Endothelial cell of umbilical vein (primary cell): ENCODE measurements at regions not wholly inside any gene's neighbourhood (a gene's known extent, or its start where the extent isn't known, plus 50 kb on each side); places are given as distances from the start of the nearest gene placed in this dataset.

Experiments used
- POLR2A ChIP-seq: IDR thresholded peaks from 2 replicates; pipeline ENCODE4 v1.6.1; 2012; ENCODE audit warnings: low read depth, mild to moderate bottlenecking, control low read depth, low read length
- TF ChIP-seq, protein P1 (sequence below), 2 donors: IDR thresholded peaks; 1 replicate in 1 of 2; 2 replicates in 1 of 2; pipeline ENCODE4 v1.5.1; 2011; ENCODE audit warnings: low read length in 2 of 2, mild to moderate bottlenecking in 2 of 2, moderate library complexity in 2 of 2, control low read depth in 1 of 2, inconsistent platforms in 1 of 2, low read depth in 1 of 2; ENCODE audit not compliant: insufficient read depth in 1 of 2; ENCODE audit errors: extremely low read depth in 1 of 2
- TF ChIP-seq, protein P2 (sequence below): IDR thresholded peaks from 2 replicates; pipeline ENCODE4 v1.6.1; 2011; ENCODE audit not compliant: insufficient read depth, insufficient read length

DNA sequence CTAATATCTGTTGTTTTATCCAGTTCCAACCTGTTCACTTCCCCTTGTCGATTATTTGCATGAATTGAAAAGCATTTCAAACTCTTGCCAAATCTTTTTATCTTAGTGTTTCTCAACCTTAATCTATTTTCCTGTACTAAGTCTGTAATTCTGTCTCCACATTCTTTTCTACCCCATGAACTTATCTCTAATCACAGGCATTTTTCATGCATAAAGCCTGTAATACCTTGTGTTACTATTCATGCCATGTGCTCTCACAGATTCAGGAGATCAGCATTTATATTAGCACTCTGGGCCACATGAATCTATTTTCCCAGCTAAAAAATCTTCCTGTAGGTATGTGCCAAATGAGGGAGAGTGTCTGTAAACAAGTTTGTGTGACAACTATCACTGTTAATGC is 1360.9 kb downstream of the STIM2 start:
- TF ChIP-seq, protein P1, sequence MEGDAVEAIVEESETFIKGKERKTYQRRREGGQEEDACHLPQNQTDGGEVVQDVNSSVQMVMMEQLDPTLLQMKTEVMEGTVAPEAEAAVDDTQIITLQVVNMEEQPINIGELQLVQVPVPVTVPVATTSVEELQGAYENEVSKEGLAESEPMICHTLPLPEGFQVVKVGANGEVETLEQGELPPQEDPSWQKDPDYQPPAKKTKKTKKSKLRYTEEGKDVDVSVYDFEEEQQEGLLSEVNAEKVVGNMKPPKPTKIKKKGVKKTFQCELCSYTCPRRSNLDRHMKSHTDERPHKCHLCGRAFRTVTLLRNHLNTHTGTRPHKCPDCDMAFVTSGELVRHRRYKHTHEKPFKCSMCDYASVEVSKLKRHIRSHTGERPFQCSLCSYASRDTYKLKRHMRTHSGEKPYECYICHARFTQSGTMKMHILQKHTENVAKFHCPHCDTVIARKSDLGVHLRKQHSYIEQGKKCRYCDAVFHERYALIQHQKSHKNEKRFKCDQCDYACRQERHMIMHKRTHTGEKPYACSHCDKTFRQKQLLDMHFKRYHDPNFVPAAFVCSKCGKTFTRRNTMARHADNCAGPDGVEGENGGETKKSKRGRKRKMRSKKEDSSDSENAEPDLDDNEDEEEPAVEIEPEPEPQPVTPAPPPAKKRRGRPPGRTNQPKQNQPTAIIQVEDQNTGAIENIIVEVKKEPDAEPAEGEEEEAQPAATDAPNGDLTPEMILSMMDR (IDR thresholded peaks at IDR 0.05; ENCODE audit: extremely low read depth in 1 of 2, insufficient read depth in 1 of 2, low read depth in 1 of 2, low read length in 2 of 2) = no peak
- no peak for TF ChIP-seq POLR2A
- TF ChIP-seq, protein P2, sequence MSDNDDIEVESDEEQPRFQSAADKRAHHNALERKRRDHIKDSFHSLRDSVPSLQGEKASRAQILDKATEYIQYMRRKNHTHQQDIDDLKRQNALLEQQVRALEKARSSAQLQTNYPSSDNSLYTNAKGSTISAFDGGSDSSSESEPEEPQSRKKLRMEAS = no peak
